Glutamatergic neuron (in vitro differentiated cells): ENCODE measurements at regions not wholly inside any gene's neighbourhood (a gene's known extent, or its start where the extent isn't known, plus 50 kb on each side); places are given as distances from the start of the nearest gene placed in this dataset.

Experiments
- DNase-seq: peaks from one replicate; pipeline ENCODE4 v3.0.0; 2022
- H3K27ac Mint-ChIP-seq: one replicate; pipeline ENCODE4 v1.8.0; 2020; ENCODE audit warnings: mild to moderate bottlenecking, mixed read lengths, inconsistent platforms; ENCODE audit not compliant: unreplicated experiment
- H3K27me3 Mint-ChIP-seq: one replicate; pipeline ENCODE4 v1.8.0; 2020; ENCODE audit warnings: mild to moderate bottlenecking, moderate library complexity, mixed read lengths, inconsistent platforms; ENCODE audit not compliant: unreplicated experiment
- H3K36me3 Mint-ChIP-seq: one replicate; pipeline ENCODE4 v1.8.0; 2020; ENCODE audit warnings: mild to moderate bottlenecking, mixed read lengths, inconsistent platforms; ENCODE audit not compliant: unreplicated experiment
- H3K4me1 Mint-ChIP-seq: one replicate; pipeline ENCODE4 v1.8.0; 2020; ENCODE audit warnings: mild to moderate bottlenecking, low read depth, mixed read lengths, inconsistent platforms; ENCODE audit not compliant: unreplicated experiment
- H3K4me3 Mint-ChIP-seq: one replicate; pipeline ENCODE4 v1.8.0; 2020; ENCODE audit warnings: mild to moderate bottlenecking, mixed read lengths, inconsistent platforms; ENCODE audit not compliant: unreplicated experiment
- H3K9me3 Mint-ChIP-seq: one replicate; pipeline ENCODE4 v1.8.0; 2020; ENCODE audit warnings: mild to moderate bottlenecking, moderate library complexity, mixed read lengths, inconsistent platforms; ENCODE audit not compliant: unreplicated experiment
- CTCF ChIP-seq: fragments of 200-600 bp; sonication (generic); IDR thresholded peaks from one replicate; pipeline ENCODE4 v1.5.0; 2021; ENCODE audit not compliant: partially characterized antibody, unreplicated experiment

GRCh38 chr6:56775498-56776166 is 132.9 kb upstream of the DST start:
- TF ChIP-seq CTCF: no peak
- DNase-seq: no peak
- H3K4me1 Mint-ChIP-seq: peaks cover 19% of the 10 kb centered on the region
- H3K36me3 Mint-ChIP-seq: no peaks in the 10 kb centered on the region
- H3K4me3 Mint-ChIP-seq: no peak overlapping the region
- peaks cover 6% of the 10 kb centered on the region for H3K27me3 Mint-ChIP-seq
- peaks cover 6% of the 10 kb centered on the region for H3K9me3 Mint-ChIP-seq
- no peak overlapping the region for H3K27ac Mint-ChIP-seq

- no peak for TF ChIP-seq CTCF
- Mint-ChIP-seq H3K4me3 (no peak overlapping the region), H3K9me3 (peaks cover 2% of the 10 kb centered on the region), H3K27ac (no peak overlapping the region), H3K27me3 (peaks cover 4% of the 10 kb centered on the region), H3K4me1 (peaks cover 26% of the 10 kb centered on the region), H3K36me3 (no peaks in the 10 kb centered on the region)
- no peak for DNase-seq
These were observed 130.1 kb upstream of the DST start for GRCh38 chr6:56772737-56773184.

- Mint-ChIP-seq H3K36me3 (no peaks in the 10 kb centered on the region), H3K4me3 (no peak overlapping the region)
- no peak for TF ChIP-seq CTCF
These were observed 129.4 kb upstream of the DST start for GRCh38 chr6:56771929-56772607.

GRCh38 chr6:56771189-56771588 is 128.5 kb upstream of the DST start:
- peaks cover 4% of the 10 kb centered on the region for H3K27me3 Mint-ChIP-seq
- DNase-seq: no peak
- H3K4me1 Mint-ChIP-seq: peaks cover 39% of the 10 kb centered on the region
- TF ChIP-seq CTCF: no peak
- no peak overlapping the region for H3K4me3 Mint-ChIP-seq
- peaks cover 2% of the 10 kb centered on the region for H3K9me3 Mint-ChIP-seq
- H3K36me3 Mint-ChIP-seq: no peaks in the 10 kb centered on the region
- no peak overlapping the region for H3K27ac Mint-ChIP-seq

More at GRCh38 chr6:56771929-56772607, 129.4 kb upstream of the DST start:
- Mint-ChIP-seq H3K27me3 (peaks cover 4% of the 10 kb centered on the region), H3K9me3 (peaks cover 2% of the 10 kb centered on the region), H3K4me1 (peaks cover 31% of the 10 kb centered on the region), H3K27ac (no peak overlapping the region)
- no peak for DNase-seq

GRCh38 chr6:56770011-56770520 is 127.4 kb upstream of the DST start:
- TF ChIP-seq CTCF: no peak
- H3K27me3 Mint-ChIP-seq: peaks cover 8% of the 10 kb centered on the region
- peaks cover 45% of the 10 kb centered on the region for H3K4me1 Mint-ChIP-seq
- H3K36me3 Mint-ChIP-seq: no peaks in the 10 kb centered on the region
- DNase-seq: no peak
- H3K4me3 Mint-ChIP-seq: no peak overlapping the region
- H3K27ac Mint-ChIP-seq: no peak overlapping the region
- peaks cover 6% of the 10 kb centered on the region for H3K9me3 Mint-ChIP-seq
